PC-3 (cell line): ENCODE measurements at regions not wholly inside any gene's neighbourhood (a gene's known extent, or its start where the extent isn't known, plus 50 kb on each side); places are given as distances from the start of the nearest gene placed in this dataset.

Experiments used
- CTCF ChIP-seq: fragments of 300-600 bp; sonication (generic); conservative IDR thresholded peaks from 2 replicates; pipeline ENCODE4 v1.5.1; 2017; ENCODE audit warnings: antibody characterized with exemption, low read depth, mild to moderate bottlenecking, low read length
- EZH2 ChIP-seq: fragments of 300-600 bp; sonication (generic); IDR thresholded peaks from one replicate; pipeline ENCODE4 v1.6.1; 2017; ENCODE audit warnings: antibody characterized with exemption, mild to moderate bottlenecking, low read length; ENCODE audit not compliant: unreplicated experiment

GRCh38 chr13:44078806-44079376 lies 199.2 kb downstream of the LACC1 start:
- no peak for TF ChIP-seq EZH2
- no peak for TF ChIP-seq CTCF
